Muscle of arm (tissue), 1 donor: ENCODE measurements at regions not wholly inside any gene's neighbourhood (a gene's known extent, or its start where the extent isn't known, plus 50 kb on each side); places are given as distances from the start of the nearest gene placed in this dataset.
A peak's percentile ranks its signal among the peaks of the same experiment; 100 is the strongest.

Experiments used
- DNase-seq: peaks from one replicate; pipeline ENCODE4 v3.0.0-alpha.2; 2013

DNA sequence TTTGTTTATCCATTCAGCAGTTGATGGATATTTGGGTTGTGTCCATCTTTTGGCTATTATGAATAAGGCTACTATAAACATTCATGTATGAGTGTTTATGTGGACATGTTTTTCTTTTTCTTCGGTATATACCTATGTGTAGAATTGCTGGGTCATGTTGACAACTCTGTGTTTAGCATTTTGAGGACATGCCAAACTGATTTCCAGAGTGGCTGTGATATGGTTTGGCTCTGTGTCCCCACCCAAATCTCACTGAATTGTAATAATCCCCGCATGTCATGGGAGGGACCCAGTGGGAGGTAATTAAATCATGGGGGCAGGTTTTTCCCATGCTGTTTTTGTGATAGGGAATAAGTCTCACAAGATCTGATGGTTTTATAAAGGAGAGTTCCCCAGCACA, 439.7 kb downstream of the UTRN start:
- DNase-seq: no peak

DNA sequence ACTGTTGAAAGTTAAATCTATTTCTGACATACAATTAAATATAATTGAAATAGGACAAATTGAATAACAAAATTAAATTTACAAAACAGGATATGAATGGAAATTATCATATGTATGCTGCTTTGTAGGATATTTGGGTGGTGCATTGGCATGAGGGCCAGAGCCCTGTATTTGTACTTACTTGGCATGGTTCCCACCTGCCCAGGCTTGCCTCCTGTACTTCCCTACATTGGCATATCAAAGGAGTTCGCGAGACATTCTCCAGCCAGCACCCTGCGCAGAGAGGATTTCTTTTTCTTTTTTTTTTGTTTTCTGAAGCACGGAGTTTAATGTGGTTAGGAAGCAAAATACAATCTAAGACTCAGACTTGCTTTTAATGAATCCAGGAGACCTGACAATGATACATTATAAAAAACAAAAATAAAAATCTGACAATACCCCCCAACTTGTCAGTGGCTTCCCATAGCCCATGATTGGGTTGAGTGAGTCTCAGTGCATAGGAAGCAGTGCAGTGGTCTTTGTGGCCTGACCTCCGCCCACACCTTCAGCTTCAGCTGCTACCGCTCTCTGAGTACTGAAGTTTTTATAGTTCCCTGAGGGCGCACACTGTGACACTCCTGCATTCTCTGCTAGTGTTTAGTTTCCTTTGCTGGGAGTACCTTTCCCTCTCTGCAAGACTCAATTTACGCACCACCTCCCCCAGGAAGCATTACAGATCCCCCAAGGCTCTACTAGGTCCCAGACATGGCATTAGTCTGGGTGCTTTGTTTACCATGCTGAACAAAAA, 440.8 kb downstream of the UTRN start:
- DNase-seq: no peak

DNA sequence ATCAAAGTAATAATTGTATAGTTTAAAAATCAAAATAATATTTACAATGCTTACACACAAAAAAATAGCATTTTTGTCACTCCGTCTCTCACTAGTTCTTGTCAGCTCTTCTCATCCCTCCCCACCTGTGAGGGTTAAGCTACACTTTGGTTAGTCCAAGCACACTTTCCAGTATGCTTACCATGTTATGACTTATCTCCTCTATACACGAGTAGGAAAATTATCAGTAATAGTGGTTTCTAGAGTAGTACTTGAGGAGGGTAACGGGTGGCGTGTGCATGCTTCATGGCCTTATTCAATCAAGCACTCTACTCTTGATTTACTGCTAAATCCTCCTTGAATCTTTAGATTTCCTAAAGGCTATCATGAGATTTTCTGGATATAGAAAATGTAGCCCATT, 443.7 kb downstream of the UTRN start:
- no peak for DNase-seq

DNA sequence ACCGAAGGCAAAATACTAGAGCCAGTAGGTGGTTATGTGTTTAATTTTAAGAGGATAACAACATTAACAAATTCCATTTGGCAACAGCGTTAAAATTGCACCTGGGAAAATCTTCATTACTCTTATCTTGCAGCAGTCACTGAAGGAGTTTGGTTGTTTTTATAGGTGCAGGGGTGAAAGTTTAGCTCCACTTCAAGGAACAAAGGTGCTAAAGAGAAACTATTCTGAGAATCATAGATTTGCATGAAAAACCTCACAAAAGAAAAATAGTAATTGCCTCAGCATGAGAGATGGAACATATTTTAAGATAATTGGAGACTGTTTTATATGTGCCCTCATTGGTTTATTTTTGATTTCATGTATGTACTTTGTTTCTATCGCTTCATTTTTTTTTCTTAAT, 444.4 kb downstream of the UTRN start:
- DNase-seq: no peak

DNA sequence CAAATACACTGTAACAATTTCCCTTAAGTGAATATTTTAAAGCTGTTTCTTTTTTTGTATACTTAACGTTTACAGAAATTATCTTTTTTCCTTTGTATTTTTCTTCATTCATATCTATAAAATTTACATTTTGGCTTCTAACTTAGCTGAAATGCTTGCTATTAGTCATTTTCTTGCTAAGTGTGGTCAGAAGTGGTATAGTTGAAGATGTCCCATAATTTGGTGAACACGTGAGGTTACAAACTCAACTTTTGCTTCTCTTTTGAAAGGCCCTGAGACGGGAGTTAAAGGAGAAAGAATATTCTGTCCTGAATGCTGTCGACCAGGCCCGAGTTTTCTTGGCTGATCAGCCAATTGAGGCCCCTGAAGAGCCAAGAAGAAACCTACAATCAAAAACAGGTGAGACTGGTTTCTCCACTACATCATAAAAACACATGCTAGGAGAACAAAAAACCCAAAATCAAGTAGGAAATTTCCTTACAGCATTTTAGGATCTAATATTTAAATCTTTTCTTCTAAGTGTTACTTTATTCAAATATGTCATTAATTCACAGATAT, 445.0 kb downstream of the UTRN start:
- no peak for DNase-seq

DNA sequence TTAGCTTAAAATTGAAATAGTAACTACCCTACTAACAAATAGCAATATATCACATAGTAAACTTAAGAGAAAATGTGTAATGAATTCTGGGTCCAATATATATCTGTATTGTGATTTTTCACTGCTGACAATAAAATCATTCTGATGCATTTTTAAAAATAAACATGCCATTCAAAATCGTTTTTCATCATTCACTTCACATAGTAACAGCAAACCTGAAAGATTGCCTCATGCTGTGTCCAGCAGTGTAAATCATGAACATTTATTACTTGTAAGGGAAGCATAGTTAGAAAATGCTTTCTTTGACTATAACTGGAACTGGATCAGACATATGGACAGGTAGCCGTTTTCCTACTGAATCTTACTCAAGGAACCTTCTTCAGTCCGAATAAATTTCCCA, 446.1 kb downstream of the UTRN start:
- no peak for DNase-seq

DNA sequence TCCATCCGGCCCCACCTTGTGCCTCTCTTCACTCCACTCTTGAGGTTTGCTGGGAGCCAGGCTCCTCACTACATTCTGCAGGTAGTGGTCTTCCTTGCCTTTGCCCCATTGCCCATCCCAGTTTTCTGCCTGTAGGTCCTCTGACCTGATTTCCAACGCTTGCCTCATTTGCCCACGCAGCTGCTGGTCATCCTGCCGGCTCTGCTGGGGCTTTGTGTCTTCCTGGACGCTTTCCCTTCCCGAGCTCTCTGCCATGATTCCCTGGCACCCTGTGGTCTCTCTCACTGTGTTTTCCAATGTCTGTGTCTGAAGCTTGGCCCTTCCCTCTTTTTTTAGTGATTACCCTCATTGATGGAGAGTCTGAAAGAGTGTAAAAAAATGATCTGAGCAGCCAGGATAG, 451.6 kb downstream of the UTRN start:
- no peak for DNase-seq

DNA sequence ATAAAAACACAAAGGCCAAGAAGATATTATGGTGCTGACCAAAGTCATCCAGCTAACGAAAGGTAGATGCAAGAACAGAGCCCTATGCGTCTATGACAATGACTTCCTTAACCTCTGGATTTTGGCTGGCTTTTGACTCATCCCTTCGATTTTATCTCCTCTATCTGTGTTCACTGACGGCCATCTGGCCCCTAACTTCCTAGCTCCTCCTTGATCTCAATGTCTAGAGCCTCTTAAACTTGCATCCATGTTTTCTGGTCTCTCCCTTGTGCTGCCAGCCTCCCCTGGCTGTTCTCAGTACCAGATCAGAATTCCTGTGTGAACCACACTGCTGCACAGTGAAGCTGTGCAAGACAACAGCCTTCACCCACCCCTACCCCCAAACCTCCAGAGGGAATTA, 452.9 kb downstream of the UTRN start:
- no peak for DNase-seq

DNA sequence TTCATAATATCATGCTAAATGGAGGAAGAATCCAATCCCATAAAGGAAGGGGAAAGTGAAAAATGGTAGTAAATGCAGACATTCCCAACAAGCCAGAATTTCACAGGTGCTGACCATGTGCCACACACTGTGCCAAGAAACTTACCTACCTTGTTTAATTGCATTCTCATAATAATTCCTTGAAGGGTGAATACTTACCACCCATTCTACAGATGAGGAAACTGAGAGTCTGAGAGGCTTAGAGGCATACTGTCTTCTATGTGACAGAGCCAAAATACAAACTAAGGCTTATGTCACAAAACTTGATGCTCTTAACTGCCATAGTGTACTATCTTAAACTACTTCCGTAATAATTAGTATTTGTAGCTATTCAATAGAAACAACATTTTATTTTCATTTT, 454.7 kb downstream of the UTRN start:
- no peak for DNase-seq

DNA sequence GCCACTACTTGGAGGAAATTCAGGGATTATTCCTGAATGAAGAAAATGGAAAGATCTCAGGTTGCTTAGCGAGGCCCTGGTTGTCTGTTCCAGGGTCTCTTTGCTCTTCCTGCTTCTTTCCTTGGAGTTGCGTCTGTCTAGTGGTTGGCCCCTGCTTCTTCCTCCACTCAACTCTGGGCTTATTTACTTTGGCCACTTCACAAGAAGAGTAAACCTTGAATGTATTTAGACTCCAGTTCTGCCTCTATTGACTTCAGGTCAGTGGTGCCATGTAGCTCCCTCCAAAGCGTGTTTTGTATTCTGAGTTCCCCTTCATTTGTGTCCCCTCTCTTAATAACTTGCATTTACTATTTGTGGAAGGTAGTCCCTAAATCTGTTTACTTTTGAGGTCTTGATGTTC, 456.5 kb downstream of the UTRN start:
- no peak for DNase-seq

DNA sequence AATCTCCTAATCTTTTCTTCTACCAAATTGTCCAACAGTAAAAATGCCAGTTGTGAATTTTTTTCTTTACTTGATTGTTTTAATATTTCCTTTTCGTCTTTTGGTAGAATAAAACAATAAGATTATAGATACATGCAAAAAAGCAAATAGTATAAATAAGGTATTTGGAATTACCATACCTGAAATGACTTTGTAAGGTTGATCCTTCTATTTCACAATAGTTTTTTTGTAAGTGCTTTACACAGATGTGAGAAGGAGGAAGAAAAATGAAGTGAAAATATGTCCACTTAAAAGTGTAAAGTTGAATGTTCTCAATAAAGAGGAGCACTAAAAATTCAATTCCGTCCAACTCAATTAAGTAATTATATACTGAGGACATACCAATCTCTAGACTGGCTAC, 457.6 kb downstream of the UTRN start:
- no peak for DNase-seq

DNA sequence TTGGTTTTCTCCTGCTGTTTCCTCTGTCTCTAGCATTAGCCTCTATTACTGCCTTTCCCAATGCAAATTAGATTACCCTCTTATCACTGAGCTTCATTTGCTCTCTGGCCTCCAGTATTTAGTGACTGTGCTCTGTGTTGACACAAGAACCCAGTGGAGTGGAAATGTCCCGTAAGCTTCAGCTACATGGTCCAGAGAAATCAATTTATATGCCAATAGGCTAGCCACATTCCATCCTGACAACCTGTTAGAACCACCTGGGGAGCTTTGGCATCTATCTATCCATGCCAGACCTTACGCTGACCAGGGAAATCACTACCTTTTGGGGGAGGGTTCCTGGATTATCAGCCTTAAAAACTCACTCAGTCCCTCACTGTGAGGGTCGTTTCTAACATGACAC, 459.6 kb downstream of the UTRN start:
- DNase-seq: no peak

DNA sequence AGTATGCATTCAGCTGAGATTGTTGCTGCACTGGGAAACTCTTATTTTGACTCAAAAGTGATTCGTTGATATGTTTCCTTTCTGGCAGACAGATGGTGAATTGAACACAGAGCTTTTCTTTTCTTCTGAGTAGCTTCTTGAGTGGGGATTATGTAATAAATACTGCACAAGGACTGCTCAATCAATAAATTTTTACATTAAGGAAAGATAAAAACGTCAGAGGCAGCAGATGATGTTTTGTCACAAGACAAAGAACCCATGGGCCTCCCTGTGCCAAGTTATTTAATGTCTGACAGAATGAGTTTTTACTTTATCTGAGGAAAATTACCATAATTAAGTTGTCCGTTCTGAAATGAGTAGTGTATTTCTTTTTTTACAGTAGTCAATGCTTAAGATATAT, 460.3 kb downstream of the UTRN start:
- DNase-seq: no peak

DNA sequence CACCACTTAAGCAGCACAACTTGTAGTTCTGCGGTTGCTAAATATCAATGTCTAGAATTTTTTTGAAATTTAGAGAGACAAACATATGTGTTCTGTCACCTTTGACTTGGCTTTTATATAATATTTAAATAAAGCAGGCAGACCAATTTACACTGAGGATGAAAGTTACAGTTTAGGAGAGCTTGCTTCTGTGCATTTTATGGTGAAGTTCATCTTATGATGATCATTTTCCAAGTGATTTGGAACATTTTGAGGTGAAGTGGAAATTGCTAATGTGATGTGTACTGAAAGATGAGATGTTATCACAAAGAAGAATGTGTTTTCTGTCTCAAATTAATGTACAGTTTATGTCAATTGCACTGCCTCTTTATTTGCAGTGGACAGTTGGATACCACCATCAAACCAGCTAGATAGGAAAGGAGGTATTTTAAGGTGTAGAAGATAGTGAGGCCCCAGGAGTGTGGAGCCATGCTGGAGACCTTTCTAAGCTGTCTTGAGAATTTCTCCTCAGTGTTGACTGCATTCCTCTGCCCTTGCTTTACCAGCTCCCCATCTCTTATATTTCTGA, 461.9 kb downstream of the UTRN start:
- DNase-seq: no peak

DNA sequence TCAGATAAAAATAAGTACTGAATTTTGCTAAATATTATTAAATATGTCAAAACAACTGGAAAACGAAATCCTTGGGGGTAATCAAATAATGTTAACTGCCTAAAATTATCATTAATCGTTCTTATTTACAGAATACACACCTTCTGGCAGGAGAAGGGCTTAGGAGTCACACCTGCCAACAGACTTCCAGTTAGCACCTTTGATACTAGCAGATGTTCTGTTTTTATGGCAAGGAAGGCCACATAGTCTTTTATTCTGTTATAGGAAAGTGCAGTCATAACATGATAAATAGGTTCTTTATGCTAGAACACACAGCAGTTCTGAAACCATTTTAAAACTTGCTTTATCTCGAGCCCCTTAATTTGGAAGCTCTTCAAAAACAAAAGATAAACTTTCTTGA, 464.1 kb downstream of the UTRN start:
- no peak for DNase-seq

DNA sequence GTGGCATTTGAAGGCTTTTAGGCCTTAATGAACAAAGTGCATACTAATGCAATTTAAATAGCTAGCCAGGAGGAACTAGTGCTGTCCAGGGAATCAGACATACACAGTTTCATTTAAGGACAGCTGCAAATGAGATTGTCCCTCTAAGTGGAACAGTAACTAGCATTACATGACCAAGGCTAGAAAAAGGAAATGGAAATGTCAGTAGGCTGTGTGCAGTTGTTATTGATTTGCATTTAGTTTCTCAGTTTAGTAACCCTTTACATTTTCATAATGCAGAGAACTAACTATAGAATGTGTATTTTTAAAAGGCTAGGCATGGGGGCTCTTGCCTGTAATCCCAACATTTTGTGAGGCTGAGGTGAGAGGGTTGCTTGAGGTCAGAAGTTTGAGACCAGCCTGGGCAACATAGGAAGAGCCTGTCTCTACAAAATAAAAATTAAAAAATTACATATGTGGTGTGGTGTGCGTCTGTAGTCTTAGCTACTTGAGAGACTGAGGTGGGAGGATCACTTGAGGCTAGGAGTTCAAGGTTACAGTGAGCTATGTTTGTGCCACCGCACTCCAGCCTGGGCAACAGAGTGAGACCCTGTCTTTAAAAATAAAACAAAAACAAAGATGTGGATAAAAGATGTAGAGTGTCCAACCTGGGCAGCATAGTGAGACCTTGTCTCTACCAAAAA, 468.0 kb downstream of the UTRN start:
- DNase-seq: no peak

DNA sequence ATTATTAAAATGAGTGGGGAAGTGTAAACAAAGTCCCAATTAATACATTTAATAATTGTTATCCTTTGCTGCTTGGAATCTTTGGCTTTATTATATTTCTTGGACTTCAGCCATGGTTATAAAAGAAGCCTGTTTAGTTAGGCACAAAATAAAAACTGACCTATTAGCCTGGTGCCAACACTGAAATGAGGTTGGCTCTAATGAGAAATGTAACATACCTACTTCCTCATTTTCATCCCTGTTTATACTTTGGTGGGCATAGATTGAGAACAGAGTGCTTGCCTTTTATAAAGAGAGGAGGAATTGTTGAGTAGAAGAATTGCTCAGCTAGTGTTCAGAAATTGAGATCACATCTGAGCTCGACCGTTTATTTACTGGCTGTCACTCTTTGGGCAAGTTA, 471.3 kb downstream of the UTRN start:
- no peak for DNase-seq

DNA sequence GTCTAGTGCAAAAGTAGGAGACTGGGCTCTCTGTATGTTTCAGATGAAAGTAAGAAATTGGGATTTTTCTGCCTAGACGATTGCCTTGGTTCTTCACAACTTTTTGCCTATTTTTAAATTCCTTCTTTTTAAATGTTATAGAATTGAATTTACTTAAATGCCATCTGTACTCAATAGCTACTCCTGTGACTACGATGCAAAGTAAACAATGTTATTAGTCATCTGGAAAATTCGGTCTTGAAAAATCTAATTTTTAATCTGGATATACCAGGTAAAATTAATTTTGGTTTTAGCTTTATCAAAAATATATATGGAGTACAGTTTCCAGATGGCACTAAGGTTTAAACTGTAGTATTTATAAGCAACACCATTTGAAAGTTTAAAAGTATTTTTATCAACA, 472.2 kb downstream of the UTRN start:
- DNase-seq: no peak

DNA sequence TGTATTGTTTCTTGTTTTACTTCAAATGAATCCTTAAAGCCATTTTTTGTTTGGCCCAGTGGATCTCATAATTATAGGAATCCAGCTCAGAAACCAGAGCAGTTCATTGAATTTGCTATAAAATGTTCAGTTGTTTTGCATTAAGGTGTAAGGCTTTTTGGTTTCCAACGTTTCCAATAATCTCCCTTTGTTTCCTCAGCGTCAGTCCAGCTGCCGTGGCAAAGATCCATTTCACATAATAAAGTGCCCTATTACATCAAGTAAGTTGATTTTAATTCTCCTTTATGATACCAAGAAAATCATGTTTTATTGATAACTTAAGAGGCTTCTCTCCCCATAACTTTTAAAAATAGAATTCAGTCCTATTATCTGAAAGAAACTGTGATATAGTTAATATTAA, 472.6 kb downstream of the UTRN start:
- peak; percentile 25 for DNase-seq

DNA sequence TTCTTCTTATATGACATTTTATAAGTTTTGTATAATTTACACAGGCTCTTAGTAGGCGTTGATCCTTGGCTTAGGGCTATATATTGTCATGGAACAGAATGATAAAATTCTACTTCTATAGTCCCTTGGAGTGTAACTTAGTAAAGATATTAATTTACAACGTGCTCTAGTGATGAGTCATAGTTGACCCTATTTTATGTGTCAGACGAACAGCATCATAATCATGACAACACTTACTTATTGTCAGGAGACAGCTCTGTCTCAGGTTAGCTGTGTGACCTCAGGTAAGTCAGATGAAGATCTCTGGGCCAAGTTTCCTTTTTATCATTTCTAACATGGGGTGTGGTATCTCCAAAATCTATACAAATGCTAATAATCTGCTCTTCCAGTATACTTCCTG, 473.5 kb downstream of the UTRN start:
- DNase-seq: no peak

DNA sequence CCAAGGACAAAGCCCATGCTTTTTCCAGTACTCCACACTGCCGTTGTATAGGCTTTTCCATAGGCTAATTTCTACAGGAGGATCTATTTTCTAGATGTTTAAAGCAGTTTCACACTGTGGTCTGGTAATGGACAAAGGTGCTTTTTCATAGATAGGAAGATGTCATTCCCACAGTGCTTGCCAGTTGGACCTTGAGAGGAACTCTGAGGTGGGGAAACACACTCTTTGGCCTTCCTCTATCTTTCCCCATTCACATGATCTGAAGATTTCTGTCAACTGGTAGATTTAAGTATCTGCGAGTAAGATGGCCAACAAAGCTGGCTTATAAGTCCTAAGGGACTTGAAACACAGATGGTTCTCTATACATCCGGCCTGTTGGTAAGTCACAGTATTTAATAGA, 477.3 kb downstream of the UTRN start:
- DNase-seq: no peak

DNA sequence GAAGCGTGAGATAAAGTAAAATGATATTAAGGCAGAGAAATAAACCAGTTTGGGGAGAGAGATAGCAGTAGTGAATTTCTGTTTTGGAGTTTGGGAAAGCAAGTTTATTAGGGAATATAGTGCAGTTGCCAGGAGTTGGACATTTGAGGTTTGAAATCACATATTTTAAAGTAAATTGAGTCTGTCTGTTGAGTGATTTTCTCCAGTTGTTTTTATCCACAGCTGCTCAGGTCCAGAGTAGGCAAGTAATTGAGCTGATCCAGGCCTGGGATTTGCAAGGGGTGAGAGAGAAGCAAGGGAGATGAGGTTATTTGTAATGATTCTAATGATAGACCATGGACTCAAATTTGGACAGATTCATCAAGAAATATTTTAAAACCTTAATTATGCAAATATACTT, 481.9 kb downstream of the UTRN start:
- peak; percentile 22 for DNase-seq

DNA sequence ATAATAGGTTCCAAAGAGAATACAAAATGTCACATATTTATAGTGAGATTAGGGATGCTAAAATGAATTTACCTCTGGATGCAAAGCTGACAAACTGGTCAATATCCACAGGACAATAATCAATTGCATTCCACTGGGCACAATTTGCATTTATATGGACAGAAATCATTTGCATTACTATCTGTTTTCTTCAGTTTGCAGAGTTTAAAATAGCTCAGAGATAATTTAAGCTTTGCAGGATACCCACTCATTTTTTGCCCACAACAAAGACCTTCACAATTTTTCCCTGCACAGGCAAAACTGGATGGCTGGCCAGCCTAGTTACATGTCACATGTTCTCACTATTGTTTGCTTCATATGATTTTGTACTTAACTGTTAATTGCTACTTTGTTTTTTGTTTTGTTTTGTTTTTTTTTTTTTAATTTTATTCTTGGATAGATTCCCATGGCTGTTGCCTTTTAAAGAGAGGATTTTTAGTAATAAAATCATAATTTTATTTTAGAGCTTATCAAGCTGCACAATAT, 483.5 kb downstream of the UTRN start:
- DNase-seq: no peak
